Hepatocyte (in vitro differentiated cells): ENCODE measurements at regions not wholly inside any gene's neighbourhood (a gene's known extent, or its start where the extent isn't known, plus 50 kb on each side); places are given as distances from the start of the nearest gene placed in this dataset.

Source experiments
- DNase-seq: peaks from one replicate; pipeline ENCODE4 v3.0.0-alpha.2; 2016; ENCODE audit warnings: low spot score
- H2AFZ ChIP-seq: fragments of 200-600 bp; sonication (generic); 2 replicates; pipeline ENCODE4 v1.6.0; 2016; ENCODE audit warnings: antibody characterized with exemption, mild to moderate bottlenecking
- H3K27ac ChIP-seq: fragments of 200-600 bp; sonication (generic); 2 replicates; pipeline ENCODE4 v1.5.1; 2016; ENCODE audit warnings: mild to moderate bottlenecking
- H3K27me3 ChIP-seq: fragments of 200-600 bp; sonication (generic); 2 replicates; pipeline ENCODE4 v1.6.1; 2016
- H3K36me3 ChIP-seq: fragments of 200-600 bp; sonication (generic); replicated peaks from 2 replicates; pipeline ENCODE4 v1.5.1; 2016; ENCODE audit warnings: low read depth; ENCODE audit not compliant: insufficient read depth
- H3K4me1 ChIP-seq: fragments of 200-600 bp; sonication (generic); 2 replicates; pipeline ENCODE4 v1.5.1; 2016; ENCODE audit warnings: mild to moderate bottlenecking, moderate library complexity; ENCODE audit not compliant: insufficient read depth
- H3K4me2 ChIP-seq: fragments of 200-600 bp; sonication (generic); 2 replicates; pipeline ENCODE4 v1.6.0; 2016
- H3K4me3 ChIP-seq: fragments of 200-600 bp; sonication (generic); 2 replicates; pipeline ENCODE4 v1.5.1; 2016; ENCODE audit warnings: mild to moderate bottlenecking
- H3K79me2 ChIP-seq: fragments of 200-600 bp; sonication (generic); 2 replicates; pipeline ENCODE4 v1.6.0; 2017; ENCODE audit warnings: mild to moderate bottlenecking
- H3K9me2 ChIP-seq: fragments of 200-600 bp; sonication (generic); replicated peaks from 2 replicates; pipeline ENCODE4 v1.6.0; 2017; ENCODE audit warnings: mild to moderate bottlenecking; ENCODE audit not compliant: insufficient read depth
- H3K9me3 ChIP-seq: fragments of 200-600 bp; sonication (generic); 2 replicates; pipeline ENCODE4 v1.5.1; 2016; ENCODE audit warnings: low read depth, mild to moderate bottlenecking
- H4K20me1 ChIP-seq: fragments of 200-600 bp; sonication (generic); 2 replicates; pipeline ENCODE4 v1.6.0; 2016; ENCODE audit warnings: mild to moderate bottlenecking; ENCODE audit not compliant: insufficient read depth, poor library complexity, severe bottlenecking
- EZH2 ChIP-seq: fragments of 200-600 bp; sonication (generic); IDR thresholded peaks from 2 replicates; pipeline ENCODE4 v1.6.1; 2016; ENCODE audit warnings: antibody characterized with exemption, mild to moderate bottlenecking, borderline replicate concordance
- EZH2phosphoT487 ChIP-seq: fragments of 200-600 bp; sonication (generic); IDR thresholded peaks from one replicate; pipeline ENCODE4 v1.6.1; 2018; ENCODE audit warnings: antibody characterized with exemption, mild to moderate bottlenecking, low read depth, moderate library complexity; ENCODE audit not compliant: unreplicated experiment, severe bottlenecking
- WGBS: methylation state at CpG from one replicate; pipeline ENCODE4 v1.1.6; 2016; ENCODE audit warnings: low lambda C conversion rate; ENCODE audit errors: missing lambda C conversion rate; 5-methylcytosine and 5-hydroxymethylcytosine counted together
- TF ChIP-seq, protein P1 (sequence below): fragments of 200-600 bp; sonication (generic); IDR thresholded peaks from 2 replicates; pipeline ENCODE4 v1.5.1; 2016; ENCODE audit warnings: antibody characterized with exemption, mild to moderate bottlenecking; ENCODE audit not compliant: poor library complexity

DNA sequence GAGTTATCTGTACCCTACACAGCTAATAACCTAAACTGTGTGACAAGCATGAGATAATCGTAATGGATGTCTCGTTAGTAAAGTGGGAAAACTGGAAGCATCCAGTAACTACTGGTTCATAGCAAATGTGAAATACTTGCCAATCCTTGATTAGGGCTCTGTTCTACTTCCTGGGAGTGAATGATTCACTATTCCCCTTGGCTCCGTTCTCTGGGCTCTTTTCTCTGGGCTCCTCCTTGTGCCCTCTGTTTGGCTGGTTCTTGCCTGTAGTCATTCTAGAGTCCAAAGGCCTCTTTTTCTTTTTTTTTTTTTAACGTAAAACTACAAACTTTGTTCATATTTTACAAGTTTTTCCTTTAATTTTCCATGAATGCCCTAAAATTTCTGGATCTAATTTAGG, 465.8 kb upstream of the PLXNA2 start:
- Histone ChIP-seq H3K36me3 (no peaks in the 10 kb centered on the region), H4K20me1 (no peaks in the 10 kb centered on the region), H3K4me2 (no peak overlapping the region), H3K9me3 (no peaks in the 10 kb centered on the region), H3K27me3 (no peaks in the 10 kb centered on the region), H3K79me2 (no peaks in the 10 kb centered on the region), H3K27ac (no peak overlapping the region), H3K9me2 (no peaks in the 10 kb centered on the region), H3K4me1 (no peaks in the 10 kb centered on the region), H2AFZ (no peak overlapping the region), H3K4me3 (no peak overlapping the region)
- TF ChIP-seq EZH2 (no peak), EZH2phosphoT487 (no peak)
- TF ChIP-seq, protein P1, sequence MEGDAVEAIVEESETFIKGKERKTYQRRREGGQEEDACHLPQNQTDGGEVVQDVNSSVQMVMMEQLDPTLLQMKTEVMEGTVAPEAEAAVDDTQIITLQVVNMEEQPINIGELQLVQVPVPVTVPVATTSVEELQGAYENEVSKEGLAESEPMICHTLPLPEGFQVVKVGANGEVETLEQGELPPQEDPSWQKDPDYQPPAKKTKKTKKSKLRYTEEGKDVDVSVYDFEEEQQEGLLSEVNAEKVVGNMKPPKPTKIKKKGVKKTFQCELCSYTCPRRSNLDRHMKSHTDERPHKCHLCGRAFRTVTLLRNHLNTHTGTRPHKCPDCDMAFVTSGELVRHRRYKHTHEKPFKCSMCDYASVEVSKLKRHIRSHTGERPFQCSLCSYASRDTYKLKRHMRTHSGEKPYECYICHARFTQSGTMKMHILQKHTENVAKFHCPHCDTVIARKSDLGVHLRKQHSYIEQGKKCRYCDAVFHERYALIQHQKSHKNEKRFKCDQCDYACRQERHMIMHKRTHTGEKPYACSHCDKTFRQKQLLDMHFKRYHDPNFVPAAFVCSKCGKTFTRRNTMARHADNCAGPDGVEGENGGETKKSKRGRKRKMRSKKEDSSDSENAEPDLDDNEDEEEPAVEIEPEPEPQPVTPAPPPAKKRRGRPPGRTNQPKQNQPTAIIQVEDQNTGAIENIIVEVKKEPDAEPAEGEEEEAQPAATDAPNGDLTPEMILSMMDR = no peak
- no peak for DNase-seq
- WGBS = 82% methylated on average over 4 of the region's 4 CpGs

DNA sequence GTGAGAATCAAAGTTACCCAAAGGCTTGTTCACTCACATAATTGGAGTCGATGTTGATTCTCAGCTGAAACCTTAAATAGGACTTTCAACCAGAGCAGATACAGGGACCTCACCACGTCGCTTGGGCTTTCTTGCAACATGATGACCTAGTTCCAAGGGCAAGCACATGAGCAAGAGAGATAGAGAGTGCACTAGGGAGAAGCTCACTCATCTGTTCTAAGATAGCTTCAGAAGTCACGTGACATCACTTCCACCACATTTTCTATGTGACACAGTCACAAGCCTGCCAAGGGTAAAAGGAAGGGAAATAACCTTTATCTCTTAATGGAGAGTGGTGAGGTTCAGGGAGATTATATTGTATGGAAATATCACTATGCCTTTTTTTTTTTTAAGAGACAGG, 470.1 kb upstream of the PLXNA2 start:
- no peak for TF ChIP-seq EZH2
- TF ChIP-seq, protein P1 = no peak

DNA sequence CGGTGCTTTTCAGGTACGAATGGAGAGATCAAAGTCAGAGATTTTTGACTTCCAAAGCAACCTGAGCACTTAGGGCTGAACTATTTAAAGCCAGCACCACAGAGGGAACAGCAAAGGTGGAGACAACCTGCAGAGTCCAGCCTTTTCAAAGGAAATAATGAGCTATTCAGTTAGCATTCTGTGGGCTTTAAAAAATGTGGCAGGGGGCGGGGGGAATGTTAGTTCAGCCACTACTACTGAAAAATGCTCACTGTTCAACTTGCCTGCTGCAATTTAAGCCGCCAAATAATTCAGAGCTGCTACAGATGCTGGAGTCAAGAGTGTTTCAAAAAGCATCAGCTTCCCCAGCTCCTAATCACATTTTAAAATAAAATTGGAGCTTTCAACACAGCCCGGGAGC, 473.3 kb upstream of the PLXNA2 start:
- H2AFZ ChIP-seq = no peak overlapping the region
- H3K4me2 ChIP-seq = no peak overlapping the region
- H3K4me1 ChIP-seq = no peaks in the 10 kb centered on the region
- no peak overlapping the region for H3K4me3 ChIP-seq
- H3K27me3 ChIP-seq = no peaks in the 10 kb centered on the region
- H3K79me2 ChIP-seq = no peaks in the 10 kb centered on the region
- WGBS = 68% methylated on average over 5 of the region's 5 CpGs
- no peak for DNase-seq
- H3K36me3 ChIP-seq = no peaks in the 10 kb centered on the region
- no peaks in the 10 kb centered on the region for H3K9me2 ChIP-seq
- no peaks in the 10 kb centered on the region for H4K20me1 ChIP-seq
- TF ChIP-seq, protein P1 = no peak
- TF ChIP-seq EZH2 (no peak), EZH2phosphoT487 (no peak)
- no peak overlapping the region for H3K27ac ChIP-seq
- no peaks in the 10 kb centered on the region for H3K9me3 ChIP-seq

More for the DNA sequence above, 470.1 kb upstream of the PLXNA2 start:
- H3K27ac ChIP-seq = no peak overlapping the region
- 86% methylated on average over 4 of the region's 4 CpGs for WGBS
- H4K20me1 ChIP-seq = no peaks in the 10 kb centered on the region
- no peak overlapping the region for H3K4me2 ChIP-seq
- no peak overlapping the region for H2AFZ ChIP-seq
- H3K4me3 ChIP-seq = no peak overlapping the region
- no peaks in the 10 kb centered on the region for H3K27me3 ChIP-seq
- no peaks in the 10 kb centered on the region for H3K36me3 ChIP-seq
- no peaks in the 10 kb centered on the region for H3K4me1 ChIP-seq
- peak; percentile 9 for DNase-seq
- H3K79me2 ChIP-seq = no peaks in the 10 kb centered on the region
- H3K9me2 ChIP-seq = no peaks in the 10 kb centered on the region
- H3K9me3 ChIP-seq = no peaks in the 10 kb centered on the region

DNA sequence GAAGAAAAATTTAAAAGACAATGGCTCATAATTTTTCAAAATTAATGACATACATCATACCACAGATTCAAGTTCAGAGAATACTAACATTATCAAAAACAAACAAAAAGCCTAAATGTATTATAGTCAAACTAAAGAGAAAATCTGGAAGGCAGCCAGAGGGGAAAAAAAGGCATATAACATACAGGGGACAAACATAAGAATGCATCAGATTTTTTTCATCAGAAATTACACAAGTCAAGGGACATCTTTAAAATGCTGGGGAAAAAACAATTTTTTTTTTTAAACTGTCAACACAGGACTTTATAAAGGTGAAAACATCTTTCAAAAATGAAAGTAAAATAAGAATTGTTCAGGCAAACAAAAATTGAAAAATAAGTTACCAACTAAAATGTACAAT, 478.4 kb upstream of the PLXNA2 start:
- no peak overlapping the region for H3K4me3 ChIP-seq
- H3K4me2 ChIP-seq = no peak overlapping the region
- no peaks in the 10 kb centered on the region for H4K20me1 ChIP-seq
- no peaks in the 10 kb centered on the region for H3K9me2 ChIP-seq
- H3K27me3 ChIP-seq = no peaks in the 10 kb centered on the region
- no peak overlapping the region for H2AFZ ChIP-seq
- no peak for TF ChIP-seq EZH2
- TF ChIP-seq, protein P1 = no peak
- no peak overlapping the region for H3K27ac ChIP-seq
- no peaks in the 10 kb centered on the region for H3K36me3 ChIP-seq
- H3K79me2 ChIP-seq = no peaks in the 10 kb centered on the region
- no peak for DNase-seq
- no peaks in the 10 kb centered on the region for H3K4me1 ChIP-seq
- no peaks in the 10 kb centered on the region for H3K9me3 ChIP-seq
